ENCODE measurements at regions not wholly inside any gene's neighbourhood (a gene's known extent, or its start where the extent isn't known, plus 50 kb on each side); places are given as distances from the start of the nearest gene placed in this dataset.
"Not testable (repeated sequence)": the region's sequence is repeated elsewhere in the genome, so short reads cannot be mapped to it uniquely, and the experiment has no call there.

DNA sequence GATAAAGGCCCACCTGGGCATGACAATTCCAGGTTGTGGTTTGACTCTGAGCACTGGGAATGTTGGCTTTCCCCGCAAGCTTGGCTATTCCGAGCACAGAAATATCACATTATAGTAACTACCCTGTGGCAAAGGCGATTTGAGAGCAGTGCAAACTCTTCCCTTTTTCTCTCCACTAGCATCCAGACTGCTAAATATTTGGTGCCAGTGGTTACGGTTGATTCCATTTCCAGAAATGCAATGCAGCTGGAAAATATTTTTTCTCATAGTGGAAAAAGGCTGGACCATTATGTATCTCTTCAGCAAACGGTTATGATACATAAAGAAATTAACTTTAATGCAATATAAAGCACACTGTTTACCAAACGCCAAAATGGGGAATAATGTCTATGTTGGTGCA, 158.0 kb downstream of the ENC1 start:
- CTCF ChIA-PET, result no interaction called here

GRCh38 chr5:74481357-74481756, 159.2 kb downstream of the ENC1 start:
- H3K27ac ChIP-seq (ENCODE audit: extremely low read depth, low read depth, low read length); H3K4me1 ChIP-seq (ENCODE audit: control insufficient read depth, insufficient read depth, low read length); H3K9me3 ChIP-seq (ENCODE audit: control insufficient read depth, insufficient read depth, low read depth, low read length); POLR2A ChIA-PET; H3K4me3 ChIP-seq (ENCODE audit: low read depth, low read length); H3K36me3 ChIP-seq (ENCODE audit: control insufficient read depth in 2 of 2, insufficient read depth in 1 of 2, low read length in 2 of 2): not testable (repeated sequence)
- TF ChIP-seq, protein P1, sequence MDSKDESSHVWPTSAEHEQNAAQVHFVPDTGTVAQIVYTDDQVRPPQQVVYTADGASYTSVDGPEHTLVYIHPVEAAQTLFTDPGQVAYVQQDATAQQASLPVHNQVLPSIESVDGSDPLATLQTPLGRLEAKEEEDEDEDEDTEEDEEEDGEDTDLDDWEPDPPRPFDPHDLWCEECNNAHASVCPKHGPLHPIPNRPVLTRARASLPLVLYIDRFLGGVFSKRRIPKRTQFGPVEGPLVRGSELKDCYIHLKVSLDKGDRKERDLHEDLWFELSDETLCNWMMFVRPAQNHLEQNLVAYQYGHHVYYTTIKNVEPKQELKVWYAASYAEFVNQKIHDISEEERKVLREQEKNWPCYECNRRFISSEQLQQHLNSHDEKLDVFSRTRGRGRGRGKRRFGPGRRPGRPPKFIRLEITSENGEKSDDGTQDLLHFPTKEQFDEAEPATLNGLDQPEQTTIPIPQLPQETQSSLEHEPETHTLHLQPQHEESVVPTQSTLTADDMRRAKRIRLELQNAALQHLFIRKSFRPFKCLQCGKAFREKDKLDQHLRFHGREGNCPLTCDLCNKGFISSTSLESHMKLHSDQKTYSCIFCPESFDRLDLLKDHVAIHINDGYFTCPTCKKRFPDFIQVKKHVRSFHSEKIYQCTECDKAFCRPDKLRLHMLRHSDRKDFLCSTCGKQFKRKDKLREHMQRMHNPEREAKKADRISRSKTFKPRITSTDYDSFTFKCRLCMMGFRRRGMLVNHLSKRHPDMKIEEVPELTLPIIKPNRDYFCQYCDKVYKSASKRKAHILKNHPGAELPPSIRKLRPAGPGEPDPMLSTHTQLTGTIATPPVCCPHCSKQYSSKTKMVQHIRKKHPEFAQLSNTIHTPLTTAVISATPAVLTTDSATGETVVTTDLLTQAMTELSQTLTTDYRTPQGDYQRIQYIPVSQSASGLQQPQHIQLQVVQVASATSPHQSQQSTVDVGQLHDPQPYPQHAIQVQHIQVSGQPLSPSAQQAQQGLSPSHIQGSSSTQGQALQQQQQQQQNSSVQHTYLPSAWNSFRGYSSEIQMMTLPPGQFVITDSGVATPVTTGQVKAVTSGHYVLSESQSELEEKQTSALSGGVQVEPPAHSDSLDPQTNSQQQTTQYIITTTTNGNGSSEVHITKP (tag by site-specific recombination; IDR thresholded peaks at IDR 0.05), result peak; percentile 29; the same call in 1 of the 2 replicates
- CTCF ChIA-PET, result interaction anchor here (0.7 to 1.1 kb wide), 2 partner anchors 86 to 93 kb away, joined by 3 read pairs; no protein-coding TSS in a partner anchor

More for the DNA sequence above, 158.0 kb downstream of the ENC1 start:
- Histone ChIP-seq H3K4me3 (ENCODE audit: low read depth, low read length) (no peak overlapping the region), H3K4me1 (ENCODE audit: control insufficient read depth, insufficient read depth, low read length) (no peaks in the 10 kb centered on the region), H3K36me3 (ENCODE audit: control insufficient read depth in 2 of 2, insufficient read depth in 1 of 2, low read length in 2 of 2) (no peaks in the 10 kb centered on the region), H3K27ac (ENCODE audit: extremely low read depth, low read depth, low read length) (no peak overlapping the region), H3K9me3 (ENCODE audit: control insufficient read depth, insufficient read depth, low read depth, low read length) (no peaks in the 10 kb centered on the region)
- no peak for TF ChIP-seq ZFP41 (tag by site-specific recombination; IDR thresholded peaks at IDR 0.05; ENCODE audit: borderline replicate concordance)
- POLR2A ChIA-PET, result interaction anchor here (1.2 kb wide), 1 partner anchor 158 kb away, joined by 3 read pairs; the partner anchor contains the start of gene ENC1

- no peak overlapping the region for H3K27ac ChIP-seq (ENCODE audit: extremely low read depth, low read depth, low read length)
- H3K4me3 ChIP-seq (ENCODE audit: low read depth, low read length), result no peak overlapping the region
- CTCF ChIA-PET, result interaction anchor here (0.6 kb wide), 1 partner anchor 54 kb away, joined by 3 read pairs; no protein-coding TSS in a partner anchor
- no peaks in the 10 kb centered on the region for H3K4me1 ChIP-seq (ENCODE audit: control insufficient read depth, insufficient read depth, low read length)
- no peaks in the 10 kb centered on the region for H3K9me3 ChIP-seq (ENCODE audit: control insufficient read depth, insufficient read depth, low read depth, low read length)
- no peak for TF ChIP-seq ZNF654 (tag by site-specific recombination; IDR thresholded peaks at IDR 0.05; ENCODE audit: low read depth)
- TF ChIP-seq, protein P2, sequence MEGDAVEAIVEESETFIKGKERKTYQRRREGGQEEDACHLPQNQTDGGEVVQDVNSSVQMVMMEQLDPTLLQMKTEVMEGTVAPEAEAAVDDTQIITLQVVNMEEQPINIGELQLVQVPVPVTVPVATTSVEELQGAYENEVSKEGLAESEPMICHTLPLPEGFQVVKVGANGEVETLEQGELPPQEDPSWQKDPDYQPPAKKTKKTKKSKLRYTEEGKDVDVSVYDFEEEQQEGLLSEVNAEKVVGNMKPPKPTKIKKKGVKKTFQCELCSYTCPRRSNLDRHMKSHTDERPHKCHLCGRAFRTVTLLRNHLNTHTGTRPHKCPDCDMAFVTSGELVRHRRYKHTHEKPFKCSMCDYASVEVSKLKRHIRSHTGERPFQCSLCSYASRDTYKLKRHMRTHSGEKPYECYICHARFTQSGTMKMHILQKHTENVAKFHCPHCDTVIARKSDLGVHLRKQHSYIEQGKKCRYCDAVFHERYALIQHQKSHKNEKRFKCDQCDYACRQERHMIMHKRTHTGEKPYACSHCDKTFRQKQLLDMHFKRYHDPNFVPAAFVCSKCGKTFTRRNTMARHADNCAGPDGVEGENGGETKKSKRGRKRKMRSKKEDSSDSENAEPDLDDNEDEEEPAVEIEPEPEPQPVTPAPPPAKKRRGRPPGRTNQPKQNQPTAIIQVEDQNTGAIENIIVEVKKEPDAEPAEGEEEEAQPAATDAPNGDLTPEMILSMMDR (tag by site-specific recombination; IDR thresholded peaks at IDR 0.05), result no peak
- no peak for TF ChIP-seq ZNF157 (tag by site-specific recombination; IDR thresholded peaks at IDR 0.05)
- no peak for TF ChIP-seq ZNF555 (tag by site-specific recombination; conservative IDR thresholded peaks at IDR 0.05)
- no peak for TF ChIP-seq ZNF843 (tag by site-specific recombination; IDR thresholded peaks at IDR 0.05)
- TF ChIP-seq ZNF623 (tag by site-specific recombination; IDR thresholded peaks at IDR 0.05), result no peak
- POLR2A ChIA-PET, result interaction anchor here (1.9 kb wide), 1 partner anchor 160 kb away, joined by 5 read pairs; the partner anchor contains the start of gene ENC1
- no peaks in the 10 kb centered on the region for H3K36me3 ChIP-seq (ENCODE audit: control insufficient read depth in 2 of 2, insufficient read depth in 1 of 2, low read length in 2 of 2)
Measured at GRCh38 chr5:74480201-74480600, 160.3 kb downstream of the ENC1 start.

DNA sequence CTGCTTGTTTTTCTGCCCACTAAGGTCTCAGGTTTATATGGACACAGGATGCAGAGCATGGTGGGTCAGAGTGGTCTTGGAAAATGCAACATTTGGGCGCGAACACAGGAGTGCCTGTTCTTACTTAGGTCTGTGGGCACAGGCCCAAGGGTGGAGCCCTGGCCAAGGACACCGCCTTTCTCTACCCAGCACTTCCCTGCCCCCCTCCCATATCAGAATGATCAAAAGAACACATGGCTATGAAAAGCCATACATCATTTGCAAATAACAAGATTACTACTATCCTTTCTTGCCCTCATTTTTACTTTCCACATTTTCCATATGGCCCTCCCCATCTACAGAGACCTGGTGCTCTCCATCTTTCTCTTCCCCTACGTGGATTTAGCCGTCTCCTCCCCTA, 162.2 kb downstream of the ENC1 start:
- Histone ChIP-seq H3K9me3 (ENCODE audit: control insufficient read depth, insufficient read depth, low read depth, low read length) (no peaks in the 10 kb centered on the region), H3K27ac (ENCODE audit: extremely low read depth, low read depth, low read length) (no peak overlapping the region), H3K4me1 (ENCODE audit: control insufficient read depth, insufficient read depth, low read length) (no peaks in the 10 kb centered on the region), H3K4me3 (ENCODE audit: low read depth, low read length) (no peak overlapping the region), H3K36me3 (ENCODE audit: control insufficient read depth in 2 of 2, insufficient read depth in 1 of 2, low read length in 2 of 2) (no peaks in the 10 kb centered on the region)
- no peak for TF ChIP-seq ZNF560 (tag by site-specific recombination; IDR thresholded peaks at IDR 0.05; ENCODE audit: borderline replicate concordance)
- TF ChIP-seq KLF9 (tag by site-specific recombination; IDR thresholded peaks at IDR 0.05; ENCODE audit: low read depth), result no peak
- no peak for TF ChIP-seq ZNF37A (tag by site-specific recombination; IDR thresholded peaks at IDR 0.05)
- no peak for TF ChIP-seq EGR2 (tag by site-specific recombination; IDR thresholded peaks at IDR 0.05; ENCODE audit: low read depth)
- TF ChIP-seq ZNF248 (tag by site-specific recombination; IDR thresholded peaks at IDR 0.05), result no peak
- no peak for TF ChIP-seq YY2 (tag by site-specific recombination; IDR thresholded peaks at IDR 0.05)
- no peak for TF ChIP-seq ZNF311 (tag by site-specific recombination; IDR thresholded peaks at IDR 0.05; ENCODE audit: borderline replicate concordance)
- TF ChIP-seq ZNF324 (tag by site-specific recombination; IDR thresholded peaks at IDR 0.05), result no peak
- TF ChIP-seq GLI2 (tag by site-specific recombination; IDR thresholded peaks at IDR 0.05; ENCODE audit: borderline replicate concordance, low read depth), result no peak
- TF ChIP-seq ZBTB8A (tag by site-specific recombination; IDR thresholded peaks at IDR 0.05), result no peak
- ChIA-PET CTCF (interaction anchor here (0.7 kb wide), 1 partner anchor 515 kb away, joined by 3 read pairs; no protein-coding TSS in a partner anchor), POLR2A (interaction anchor here (1.9 kb wide), 1 partner anchor 162 kb away, joined by 5 read pairs; the partner anchor contains the start of gene ENC1)

All from HEK293 (cell line).